GM23338 (cell line): ENCODE measurements at regions not wholly inside any gene's neighbourhood (a gene's known extent, or its start where the extent isn't known, plus 50 kb on each side); places are given as distances from the start of the nearest gene placed in this dataset.

Experiments
- ATAC-seq: fragments of 200-7000 bp; cut with Tn5 transposase; 3 replicates; pipeline ENCODE4 v1.9.1; 2020
- DNase-seq: peaks from one replicate; pipeline ENCODE4 v3.0.0-alpha.2; 2015; ENCODE audit warnings: low spot score
- H2AFZ ChIP-seq: fragments of 200-600 bp; sonication (generic); 2 replicates; pipeline ENCODE4 v1.8.0; 2016; ENCODE audit warnings: antibody characterized with exemption, mild to moderate bottlenecking, moderate library complexity
- H3F3A ChIP-seq: fragments of 200-600 bp; sonication (generic); replicated peaks from 2 replicates; pipeline ENCODE4 v1.8.0; 2017; ENCODE audit warnings: antibody characterized with exemption, mixed run types, low read depth
- H3K27ac ChIP-seq: fragments of 200-600 bp; sonication (generic); 2 replicates; pipeline ENCODE4 v1.6.1; 2016; ENCODE audit warnings: low read depth
- H3K27me3 ChIP-seq: fragments of 200-600 bp; sonication (generic); 2 replicates; pipeline ENCODE4 v1.8.0; 2016; ENCODE audit warnings: mild to moderate bottlenecking, mixed run types, moderate library complexity; ENCODE audit not compliant: insufficient read depth
- H3K36me3 ChIP-seq: fragments of 200-600 bp; sonication (generic); 2 replicates; pipeline ENCODE4 v1.8.0; 2016; ENCODE audit warnings: mild to moderate bottlenecking; ENCODE audit not compliant: insufficient read depth
- H3K4me1 ChIP-seq: fragments of 200-600 bp; sonication (generic); 2 replicates; pipeline ENCODE4 v1.8.0; 2016; ENCODE audit warnings: mild to moderate bottlenecking, moderate library complexity; ENCODE audit not compliant: insufficient read depth
- H3K4me2 ChIP-seq: fragments of 200-600 bp; sonication (generic); 2 replicates; pipeline ENCODE4 v1.7.1; 2017; ENCODE audit warnings: mixed run types
- H3K4me3 ChIP-seq: fragments of 200-600 bp; sonication (generic); 2 replicates; pipeline ENCODE4 v1.6.1; 2016; ENCODE audit warnings: mixed run types
- H3K79me2 ChIP-seq: fragments of 200-600 bp; sonication (generic); replicated peaks from 2 replicates; pipeline ENCODE4 v1.8.0; 2017; ENCODE audit warnings: mild to moderate bottlenecking; ENCODE audit not compliant: insufficient read depth
- H3K9me2 ChIP-seq: fragments of 200-600 bp; sonication (generic); 2 replicates; pipeline ENCODE4 v1.8.0; 2017; ENCODE audit not compliant: insufficient read depth
- H4K20me1 ChIP-seq: fragments of 200-600 bp; sonication (generic); replicated peaks from 2 replicates; pipeline ENCODE4 v1.8.0; 2017; ENCODE audit warnings: mild to moderate bottlenecking; ENCODE audit not compliant: insufficient read depth
- H3K27ac Mint-ChIP-seq: 2 replicates; pipeline ENCODE4 v1.8.0; 2020; ENCODE audit warnings: inconsistent platforms, mild to moderate bottlenecking, moderate library complexity, mixed read lengths
- H3K27me3 Mint-ChIP-seq: 3 replicates; pipeline ENCODE4 v1.8.0; 2022; ENCODE audit warnings: low read depth, mild to moderate bottlenecking, moderate library complexity, mixed read lengths, inconsistent platforms; ENCODE audit not compliant: insufficient read depth, poor library complexity
- H3K36me3 Mint-ChIP-seq: 3 replicates; pipeline ENCODE4 v1.8.0; 2021; ENCODE audit warnings: low read depth, mild to moderate bottlenecking, inconsistent platforms, moderate library complexity, mixed read lengths
- H3K4me1 Mint-ChIP-seq: 3 replicates; pipeline ENCODE4 v1.8.0; 2020; ENCODE audit warnings: mild to moderate bottlenecking, inconsistent platforms, mixed read lengths
- H3K4me3 Mint-ChIP-seq: 3 replicates; pipeline ENCODE4 v1.8.0; 2021; ENCODE audit warnings: moderate library complexity, mild to moderate bottlenecking, inconsistent platforms, mixed read lengths
- H3K9me3 Mint-ChIP-seq: 3 replicates; pipeline ENCODE4 v1.8.0; 2020; ENCODE audit warnings: moderate library complexity, mild to moderate bottlenecking, inconsistent platforms, mixed read lengths
- CREB1 ChIP-seq: fragments of 250-450 bp; sonication (Bioruptor Pico); IDR thresholded peaks from 2 replicates; pipeline ENCODE4 v1.5.0; 2020; ENCODE audit warnings: low read depth, mild to moderate bottlenecking, moderate library complexity
- CTCF ChIP-seq, 2 experiments: fragments of 200-600 bp in 1 of 2; sonication (generic) in 1 of 2; conservative IDR thresholded peaks; 2 replicates each; pipeline versions ENCODE4 v1.5.1 to v1.6.1; 2016 to 2017; ENCODE audit warnings: antibody characterized with exemption in 2 of 2, low read depth in 2 of 2, mild to moderate bottlenecking in 2 of 2, moderate library complexity in 1 of 2
- EZH2 ChIP-seq: fragments of 200-600 bp; sonication (generic); IDR thresholded peaks from one replicate; pipeline ENCODE4 v1.8.0; 2017; ENCODE audit warnings: antibody characterized with exemption, mild to moderate bottlenecking, low read depth; ENCODE audit not compliant: unreplicated experiment
- NANOG ChIP-seq: IDR thresholded peaks from 2 replicates; pipeline ENCODE4 v1.6.1; 2016; ENCODE audit warnings: antibody characterized with exemption, borderline replicate concordance
- REST ChIP-seq: IDR thresholded peaks from one replicate; pipeline ENCODE4 v1.6.1; 2018; ENCODE audit warnings: antibody characterized with exemption; ENCODE audit not compliant: unreplicated experiment
- STAT1 ChIP-seq: IDR thresholded peaks from one replicate; pipeline ENCODE4 v1.6.1; 2016; ENCODE audit warnings: antibody characterized with exemption; ENCODE audit not compliant: unreplicated experiment
- ZNF114 ChIP-seq: fragments of 250-450 bp; sonication (Bioruptor Pico); IDR thresholded peaks from 2 replicates; pipeline ENCODE4 v1.5.0; 2020; ENCODE audit warnings: mild to moderate bottlenecking, moderate library complexity
- TF ChIP-seq, protein P1 (sequence below): fragments of 250-450 bp; sonication (Bioruptor Pico); IDR thresholded peaks from 2 replicates; pipeline ENCODE4 v1.5.0; 2020; ENCODE audit warnings: mild to moderate bottlenecking, moderate library complexity

DNA sequence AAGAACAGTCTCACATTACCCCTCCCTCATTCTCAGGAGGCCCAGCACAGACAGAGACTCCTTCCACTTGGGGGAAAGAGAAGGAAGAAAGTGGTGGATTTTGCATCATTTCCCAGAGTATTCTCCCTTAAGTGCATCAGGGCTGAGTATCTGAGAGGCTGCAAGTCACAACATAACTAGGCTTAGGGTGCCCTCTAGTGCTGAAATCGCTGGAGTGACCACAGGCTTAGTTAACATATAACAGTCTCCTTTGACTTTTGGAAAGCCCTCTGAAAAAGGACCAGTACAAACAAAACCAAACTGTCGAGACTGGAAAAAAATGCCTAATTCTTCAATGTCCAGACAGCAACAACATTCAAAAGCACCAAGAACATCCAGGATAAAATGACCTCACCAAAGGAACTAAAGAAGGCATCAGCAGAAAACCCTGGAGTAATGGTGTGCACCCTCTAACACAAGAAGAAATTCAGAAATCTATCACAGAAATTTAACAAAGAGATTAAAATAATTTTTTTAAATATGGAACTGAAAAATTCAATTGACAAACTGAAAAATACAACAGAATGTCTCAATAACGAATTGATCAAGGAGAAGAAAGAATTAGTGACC, 412.3 kb downstream of the RPS29 start (continued):
- peak; percentile 84 to 87 for TF ChIP-seq CTCF (conservative IDR thresholded peaks at IDR 0.05; ENCODE audit: low read depth in 2 of 2)

GRCh38 chr14:49164074-49164473, 422.1 kb downstream of the RPS29 start:
- no peaks in the 10 kb centered on the region for H3F3A ChIP-seq
- no peaks in the 10 kb centered on the region for H3K36me3 ChIP-seq
- Mint-ChIP-seq H3K27ac (no peak overlapping the region), H3K4me3 (no peak overlapping the region), H3K9me3 (no peaks in the 10 kb centered on the region), H3K36me3 (no peaks in the 10 kb centered on the region), H3K4me1 (no peaks in the 10 kb centered on the region), H3K27me3 (peaks cover 1% of the 10 kb centered on the region)
- DNase-seq (no peak), ATAC-seq (no peak)
- H3K4me1 ChIP-seq = no peaks in the 10 kb centered on the region
- no peaks in the 10 kb centered on the region for H3K27me3 ChIP-seq
- H3K9me2 ChIP-seq = no peaks in the 10 kb centered on the region
- H3K79me2 ChIP-seq = no peaks in the 10 kb centered on the region
- no peak overlapping the region for H3K4me2 ChIP-seq
- H3K27ac ChIP-seq = no peak overlapping the region
- H2AFZ ChIP-seq = no peak overlapping the region
- H3K4me3 ChIP-seq = no peak overlapping the region
- no peaks in the 10 kb centered on the region for H4K20me1 ChIP-seq
- TF ChIP-seq NANOG (no peak), CREB1 (CRISPR knock-in tag) (no peak), CTCF (conservative IDR thresholded peaks at IDR 0.05; ENCODE audit: low read depth in 2 of 2) (no peak), EZH2 (no peak), ZNF114 (CRISPR knock-in tag) (no peak), STAT1 (no peak), REST (no peak)
- TF ChIP-seq, protein P1, sequence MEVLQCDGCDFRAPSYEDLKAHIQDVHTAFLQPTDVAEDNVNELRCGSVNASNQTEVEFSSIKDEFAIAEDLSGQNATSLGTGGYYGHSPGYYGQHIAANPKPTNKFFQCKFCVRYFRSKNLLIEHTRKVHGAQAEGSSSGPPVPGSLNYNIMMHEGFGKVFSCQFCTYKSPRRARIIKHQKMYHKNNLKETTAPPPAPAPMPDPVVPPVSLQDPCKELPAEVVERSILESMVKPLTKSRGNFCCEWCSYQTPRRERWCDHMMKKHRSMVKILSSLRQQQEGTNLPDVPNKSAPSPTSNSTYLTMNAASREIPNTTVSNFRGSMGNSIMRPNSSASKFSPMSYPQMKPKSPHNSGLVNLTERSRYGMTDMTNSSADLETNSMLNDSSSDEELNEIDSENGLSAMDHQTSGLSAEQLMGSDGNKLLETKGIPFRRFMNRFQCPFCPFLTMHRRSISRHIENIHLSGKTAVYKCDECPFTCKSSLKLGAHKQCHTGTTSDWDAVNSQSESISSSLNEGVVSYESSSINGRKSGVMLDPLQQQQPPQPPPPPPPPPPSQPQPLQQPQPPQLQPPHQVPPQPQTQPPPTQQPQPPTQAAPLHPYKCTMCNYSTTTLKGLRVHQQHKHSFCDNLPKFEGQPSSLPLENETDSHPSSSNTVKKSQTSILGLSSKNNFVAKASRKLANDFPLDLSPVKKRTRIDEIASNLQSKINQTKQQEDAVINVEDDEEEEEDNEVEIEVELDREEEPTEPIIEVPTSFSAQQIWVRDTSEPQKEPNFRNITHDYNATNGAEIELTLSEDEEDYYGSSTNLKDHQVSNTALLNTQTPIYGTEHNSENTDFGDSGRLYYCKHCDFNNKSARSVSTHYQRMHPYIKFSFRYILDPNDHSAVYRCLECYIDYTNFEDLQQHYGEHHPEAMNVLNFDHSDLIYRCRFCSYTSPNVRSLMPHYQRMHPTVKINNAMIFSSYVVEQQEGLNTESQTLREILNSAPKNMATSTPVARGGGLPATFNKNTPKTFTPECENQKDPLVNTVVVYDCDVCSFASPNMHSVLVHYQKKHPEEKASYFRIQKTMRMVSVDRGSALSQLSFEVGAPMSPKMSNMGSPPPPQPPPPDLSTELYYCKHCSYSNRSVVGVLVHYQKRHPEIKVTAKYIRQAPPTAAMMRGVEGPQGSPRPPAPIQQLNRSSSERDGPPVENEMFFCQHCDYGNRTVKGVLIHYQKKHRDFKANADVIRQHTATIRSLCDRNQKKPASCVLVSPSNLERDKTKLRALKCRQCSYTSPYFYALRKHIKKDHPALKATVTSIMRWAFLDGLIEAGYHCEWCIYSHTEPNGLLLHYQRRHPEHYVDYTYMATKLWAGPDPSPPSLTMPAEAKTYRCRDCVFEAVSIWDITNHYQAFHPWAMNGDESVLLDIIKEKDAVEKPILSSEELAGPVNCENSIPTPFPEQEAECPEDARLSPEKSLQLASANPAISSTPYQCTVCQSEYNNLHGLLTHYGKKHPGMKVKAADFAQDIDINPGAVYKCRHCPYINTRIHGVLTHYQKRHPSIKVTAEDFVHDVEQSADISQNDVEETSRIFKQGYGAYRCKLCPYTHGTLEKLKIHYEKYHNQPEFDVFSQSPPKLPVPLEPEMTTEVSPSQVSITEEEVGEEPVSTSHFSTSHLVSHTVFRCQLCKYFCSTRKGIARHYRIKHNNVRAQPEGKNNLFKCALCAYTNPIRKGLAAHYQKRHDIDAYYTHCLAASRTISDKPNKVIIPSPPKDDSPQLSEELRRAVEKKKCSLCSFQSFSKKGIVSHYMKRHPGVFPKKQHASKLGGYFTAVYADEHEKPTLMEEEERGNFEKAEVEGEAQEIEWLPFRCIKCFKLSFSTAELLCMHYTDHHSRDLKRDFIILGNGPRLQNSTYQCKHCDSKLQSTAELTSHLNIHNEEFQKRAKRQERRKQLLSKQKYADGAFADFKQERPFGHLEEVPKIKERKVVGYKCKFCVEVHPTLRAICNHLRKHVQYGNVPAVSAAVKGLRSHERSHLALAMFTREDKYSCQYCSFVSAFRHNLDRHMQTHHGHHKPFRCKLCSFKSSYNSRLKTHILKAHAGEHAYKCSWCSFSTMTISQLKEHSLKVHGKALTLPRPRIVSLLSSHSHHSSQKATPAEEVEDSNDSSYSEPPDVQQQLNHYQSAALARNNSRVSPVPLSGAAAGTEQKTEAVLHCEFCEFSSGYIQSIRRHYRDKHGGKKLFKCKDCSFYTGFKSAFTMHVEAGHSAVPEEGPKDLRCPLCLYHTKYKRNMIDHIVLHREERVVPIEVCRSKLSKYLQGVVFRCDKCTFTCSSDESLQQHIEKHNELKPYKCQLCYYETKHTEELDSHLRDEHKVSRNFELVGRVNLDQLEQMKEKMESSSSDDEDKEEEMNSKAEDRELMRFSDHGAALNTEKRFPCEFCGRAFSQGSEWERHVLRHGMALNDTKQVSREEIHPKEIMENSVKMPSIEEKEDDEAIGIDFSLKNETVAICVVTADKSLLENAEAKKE (CRISPR knock-in tag) = no peak
